ENCODE measurements at regions not wholly inside any gene's neighbourhood (a gene's known extent, or its start where the extent isn't known, plus 50 kb on each side); places are given as distances from the start of the nearest gene placed in this dataset.

DNA sequence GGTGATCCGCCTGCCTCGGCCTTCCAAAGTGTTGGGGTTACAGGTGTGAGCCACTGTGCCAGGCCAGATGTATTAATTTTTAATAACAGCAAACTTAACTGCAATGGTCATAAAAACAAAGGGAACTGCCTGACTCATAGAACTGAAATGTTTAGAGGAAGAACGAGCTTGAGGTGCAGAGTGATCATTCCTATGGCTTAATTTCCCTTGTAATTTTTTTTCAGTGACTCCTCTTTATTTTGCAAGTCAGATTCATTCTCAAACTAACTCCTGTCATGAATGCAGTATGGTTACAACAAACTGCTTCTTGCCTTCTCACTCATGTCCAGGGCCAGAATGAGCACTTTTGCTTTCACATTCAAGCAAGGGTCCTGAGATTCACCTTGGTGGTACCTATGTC is 231.3 kb downstream of the HAPSTR1 start:
- H3K27me3 Mint-ChIP-seq (ENCODE audit: low read depth), result peaks cover 6% of the 10 kb centered on the region
- TF ChIP-seq CTCF (IDR thresholded peaks at IDR 0.05; ENCODE audit: unreplicated experiment in 3 of 3), result no peak
- H3K36me3 Mint-ChIP-seq (ENCODE audit: low read depth), result no peaks in the 10 kb centered on the region
- H3K27ac Mint-ChIP-seq, result peak overlapping the region; percentile 59 to 78 (median 77)
- no peak overlapping the region for H3K4me3 Mint-ChIP-seq
- H3K4me1 Mint-ChIP-seq, result peaks cover 5% of the 10 kb centered on the region
- H3K9me3 Mint-ChIP-seq, result peaks cover 4% of the 10 kb centered on the region

- H3K27ac Mint-ChIP-seq, result peak overlapping the region; percentile 59 to 78 (median 77)
Observed at GRCh38 chr16:9323170-9323569, 231.7 kb downstream of the HAPSTR1 start.

GRCh38 chr16:9327253-9327652 is 235.8 kb downstream of the HAPSTR1 start:
- H3K27me3 Mint-ChIP-seq (ENCODE audit: low read depth), result peaks cover 16% of the 10 kb centered on the region
- H3K36me3 Mint-ChIP-seq (ENCODE audit: low read depth), result no peaks in the 10 kb centered on the region
- no peak overlapping the region for H3K27ac Mint-ChIP-seq
- no peak overlapping the region for H3K4me3 Mint-ChIP-seq
- peaks cover 10% of the 10 kb centered on the region for H3K4me1 Mint-ChIP-seq
- H3K9me3 Mint-ChIP-seq, result no peaks in the 10 kb centered on the region
- TF ChIP-seq CTCF (IDR thresholded peaks at IDR 0.05; ENCODE audit: unreplicated experiment in 3 of 3), result no peak

More at GRCh38 chr16:9323170-9323569, 231.7 kb downstream of the HAPSTR1 start:
- peaks cover 4% of the 10 kb centered on the region for H3K9me3 Mint-ChIP-seq
- H3K36me3 Mint-ChIP-seq (ENCODE audit: low read depth), result no peaks in the 10 kb centered on the region
- peaks cover 5% of the 10 kb centered on the region for H3K4me1 Mint-ChIP-seq
- peaks cover 9% of the 10 kb centered on the region for H3K27me3 Mint-ChIP-seq (ENCODE audit: low read depth)
- no peak overlapping the region for H3K4me3 Mint-ChIP-seq
- TF ChIP-seq CTCF (IDR thresholded peaks at IDR 0.05; ENCODE audit: unreplicated experiment in 3 of 3), result no peak

GRCh38 chr16:9328411-9328810 is 237.0 kb downstream of the HAPSTR1 start:
- H3K36me3 Mint-ChIP-seq (ENCODE audit: low read depth), result no peaks in the 10 kb centered on the region
- H3K4me1 Mint-ChIP-seq, result peaks cover 5% of the 10 kb centered on the region
- peaks cover 16% of the 10 kb centered on the region for H3K27me3 Mint-ChIP-seq (ENCODE audit: low read depth)
- H3K9me3 Mint-ChIP-seq, result peaks cover 6% of the 10 kb centered on the region
- TF ChIP-seq CTCF (IDR thresholded peaks at IDR 0.05; ENCODE audit: unreplicated experiment in 3 of 3), result no peak
- H3K4me3 Mint-ChIP-seq, result no peak overlapping the region
- H3K27ac Mint-ChIP-seq, result peak overlapping the region in 2 of 3 experiments; percentile 21

DNA sequence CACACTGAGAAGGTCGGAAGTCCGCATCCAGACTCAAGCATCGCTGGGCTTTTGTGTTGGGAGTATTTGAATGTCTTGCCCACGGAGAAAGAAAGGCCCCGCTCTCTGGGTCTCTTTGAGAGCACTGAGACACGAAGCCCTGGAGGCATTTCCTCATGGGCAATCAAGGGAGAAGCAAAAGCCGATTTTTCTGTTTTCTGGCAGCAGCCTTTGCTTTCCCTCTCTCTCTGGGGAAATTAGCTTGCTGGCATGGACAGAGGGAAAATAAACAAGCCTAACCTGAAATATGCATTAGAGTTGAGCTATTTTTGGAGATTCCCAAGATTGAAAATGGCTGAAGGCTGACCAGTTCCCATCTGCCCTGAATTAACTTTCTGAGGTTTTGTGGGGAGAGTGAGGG is 238.7 kb downstream of the HAPSTR1 start:
- Mint-ChIP-seq H3K36me3 (ENCODE audit: low read depth) (no peaks in the 10 kb centered on the region), H3K4me1 (peaks cover 5% of the 10 kb centered on the region), H3K4me3 (no peak overlapping the region), H3K27me3 (ENCODE audit: low read depth) (peaks cover 20% of the 10 kb centered on the region), H3K9me3 (peaks cover 6% of the 10 kb centered on the region), H3K27ac (peak overlapping the region; percentile 52 to 79 (median 76))
- TF ChIP-seq CTCF (IDR thresholded peaks at IDR 0.05; ENCODE audit: unreplicated experiment in 3 of 3), result no peak

GRCh38 chr16:9331503-9331902 is 240.1 kb downstream of the HAPSTR1 start:
- Mint-ChIP-seq H3K4me3 (no peak overlapping the region), H3K27me3 (ENCODE audit: low read depth) (peaks cover 20% of the 10 kb centered on the region), H3K9me3 (peaks cover 6% of the 10 kb centered on the region), H3K36me3 (ENCODE audit: low read depth) (no peaks in the 10 kb centered on the region), H3K27ac (no peak overlapping the region), H3K4me1 (peaks cover 5% of the 10 kb centered on the region)
- TF ChIP-seq CTCF (IDR thresholded peaks at IDR 0.05; ENCODE audit: unreplicated experiment in 3 of 3), result no peak
